ENCODE measurements at regions not wholly inside any gene's neighbourhood (a gene's known extent, or its start where the extent isn't known, plus 50 kb on each side); places are given as distances from the start of the nearest gene placed in this dataset.
"Not testable (repeated sequence)": the region's sequence is repeated elsewhere in the genome, so short reads cannot be mapped to it uniquely, and the experiment has no call there.

DNA sequence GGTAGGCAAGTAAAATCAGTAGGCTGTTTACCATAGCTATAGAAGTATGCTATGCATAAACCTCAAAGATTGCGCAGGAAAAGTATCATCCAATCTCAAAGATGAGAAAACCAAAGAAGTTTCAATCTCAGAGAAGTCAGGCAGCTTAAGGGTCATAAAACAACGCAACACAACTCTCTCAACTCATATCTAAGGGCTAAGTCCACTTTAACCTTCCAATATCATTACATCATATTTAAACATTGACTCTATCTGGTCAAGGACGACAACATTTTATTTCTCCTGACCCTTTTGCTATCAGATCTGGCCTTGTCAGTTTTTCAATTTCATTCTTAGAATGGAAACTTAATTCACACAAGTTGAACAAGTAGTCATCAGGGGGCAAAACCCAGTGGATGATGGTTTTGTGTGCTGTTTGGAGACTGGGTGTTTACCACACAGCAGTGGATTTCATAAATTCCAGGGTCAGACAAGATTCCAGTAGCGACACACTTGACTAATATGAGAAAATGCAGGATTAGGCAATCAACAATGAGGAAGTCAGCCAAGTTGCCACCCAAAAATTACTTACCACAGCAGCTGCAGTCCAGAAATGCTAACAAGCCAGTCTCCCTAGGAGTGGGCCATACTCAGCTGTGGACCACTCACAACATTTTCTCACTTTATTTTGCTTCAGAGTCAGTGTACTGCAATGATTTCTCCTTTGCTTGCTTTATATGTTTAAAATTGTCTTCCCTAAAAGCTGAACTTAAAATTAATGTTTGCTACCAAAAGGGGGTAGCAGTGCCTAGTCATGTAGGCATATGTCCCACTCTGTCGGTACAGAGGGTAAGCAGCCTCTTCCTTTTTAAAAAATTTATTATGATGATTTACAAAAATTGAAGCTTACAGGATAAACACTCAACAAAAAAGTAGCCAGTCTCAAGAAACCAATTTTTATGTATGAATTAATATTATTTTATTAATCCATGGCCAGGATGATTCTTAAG, 131.9 kb upstream of the NBPF9 start:
- no CpG with 5 or more reads among the region's 5 CpGs for WGBS, 2 experiments (ENCODE audit: insufficient coverage in 2 of 2)
- H3K36me3 ChIP-seq (ENCODE audit: control insufficient read depth, insufficient read depth, low read length); H3K4me1 ChIP-seq (ENCODE audit: control insufficient read depth, insufficient read depth, low read length, poor library complexity, severe bottlenecking); H3K27ac ChIP-seq (ENCODE audit: low read depth, low read length, severe bottlenecking); H3K9me3 ChIP-seq (ENCODE audit: control insufficient read depth, low read length); H3K4me3 ChIP-seq (ENCODE audit: extremely low read depth, insufficient read depth, low read length, poor library complexity, severe bottlenecking): not testable (repeated sequence)

DNA sequence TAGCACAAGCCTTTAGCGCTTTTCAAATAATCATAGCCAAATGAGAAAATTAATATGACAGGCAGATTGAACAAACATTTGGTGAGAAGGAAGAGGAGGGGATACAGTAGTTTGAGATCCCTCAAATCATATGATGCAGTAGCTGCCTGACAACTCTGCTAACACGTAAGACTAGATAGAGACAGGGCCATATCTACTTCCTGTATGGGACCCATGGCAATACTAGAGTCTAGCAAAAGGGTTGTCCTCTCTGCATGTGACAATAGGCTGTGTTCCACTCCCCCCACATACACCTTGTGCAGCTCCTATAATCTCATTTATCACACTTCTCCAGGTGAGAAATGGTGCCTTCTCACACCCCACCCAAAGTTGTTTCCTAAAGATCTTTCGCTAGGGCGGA, 134.2 kb upstream of the NBPF9 start:
- H3K27ac ChIP-seq (ENCODE audit: low read depth, low read length, severe bottlenecking); H3K36me3 ChIP-seq (ENCODE audit: control insufficient read depth, insufficient read depth, low read length); H3K9me3 ChIP-seq (ENCODE audit: control insufficient read depth, low read length); H3K4me1 ChIP-seq (ENCODE audit: control insufficient read depth, insufficient read depth, low read length, poor library complexity, severe bottlenecking); H3K4me3 ChIP-seq (ENCODE audit: extremely low read depth, insufficient read depth, low read length, poor library complexity, severe bottlenecking): not testable (repeated sequence)
- 93% methylated on average over 2 of the region's 4 CpGs; no CpG with 5 or more reads in 1 of the 2 experiments for WGBS, 2 experiments (ENCODE audit: insufficient coverage in 2 of 2)

DNA sequence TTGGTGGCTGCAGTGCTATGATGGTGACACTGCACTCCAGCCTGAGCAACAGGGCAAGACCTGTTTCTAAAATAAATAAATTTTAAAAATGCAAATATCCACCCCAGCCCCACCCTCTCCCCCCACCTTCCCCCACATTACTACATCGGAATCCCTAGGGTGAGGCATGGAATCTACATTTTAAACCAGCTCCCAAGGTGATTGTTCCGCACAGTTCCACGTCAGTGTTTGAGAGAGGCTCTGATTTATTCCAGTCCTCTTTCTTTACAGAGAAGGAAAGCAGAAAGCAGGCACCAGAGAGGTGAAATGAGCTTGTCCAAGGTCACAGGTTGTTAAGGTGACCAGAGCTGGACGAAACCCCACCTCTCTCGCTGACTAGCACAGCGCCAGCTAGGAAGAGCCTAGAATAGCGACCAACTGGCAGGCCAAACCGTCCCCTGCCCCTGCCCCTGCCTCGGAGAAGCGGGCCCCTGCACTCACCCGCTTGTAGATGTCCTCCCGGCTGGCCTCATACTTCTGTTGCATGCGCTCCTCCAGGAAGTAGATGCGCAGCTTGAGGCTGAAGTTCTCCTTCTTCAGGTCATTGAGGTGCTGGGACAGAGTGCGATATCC, 136.7 kb upstream of the NBPF9 start:
- not testable (repeated sequence) for H3K4me3 ChIP-seq (ENCODE audit: extremely low read depth, insufficient read depth, low read length, poor library complexity, severe bottlenecking)
- WGBS, 2 experiments (ENCODE audit: insufficient coverage in 2 of 2): no CpG with 5 or more reads among the region's 15 CpGs

DNA sequence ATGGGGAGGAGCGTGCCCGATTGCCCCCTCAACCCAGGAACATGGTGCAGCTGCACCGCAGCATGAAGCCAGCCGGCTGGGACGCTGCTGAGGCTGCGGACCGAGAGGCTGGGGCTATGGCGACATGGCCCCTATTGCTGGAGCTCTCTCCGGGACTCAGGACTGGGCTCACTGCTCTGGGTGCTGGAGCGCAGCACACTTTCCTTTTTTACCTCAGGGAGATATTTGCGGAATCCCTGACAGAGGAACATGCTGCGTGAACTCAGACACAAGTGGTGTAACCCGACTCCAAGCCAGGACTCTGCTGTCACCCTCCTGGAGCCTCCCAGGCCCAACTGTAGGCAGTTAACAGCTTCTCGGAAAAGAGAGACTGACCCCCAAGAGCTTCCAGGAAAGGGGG, 137.2 kb upstream of the NBPF9 start:
- not testable (repeated sequence) for H3K4me1 ChIP-seq (ENCODE audit: control insufficient read depth, insufficient read depth, low read length, poor library complexity, severe bottlenecking); H3K36me3 ChIP-seq (ENCODE audit: control insufficient read depth, insufficient read depth, low read length); H3K9me3 ChIP-seq (ENCODE audit: control insufficient read depth, low read length); H3K27ac ChIP-seq (ENCODE audit: low read depth, low read length, severe bottlenecking); H3K4me3 ChIP-seq (ENCODE audit: extremely low read depth, insufficient read depth, low read length, poor library complexity, severe bottlenecking)
- no CpG with 5 or more reads among the region's 14 CpGs for WGBS, 2 experiments (ENCODE audit: insufficient coverage in 2 of 2)

More for the DNA sequence above, 136.7 kb upstream of the NBPF9 start:
- not testable (repeated sequence) for H3K36me3 ChIP-seq (ENCODE audit: control insufficient read depth, insufficient read depth, low read length); H3K9me3 ChIP-seq (ENCODE audit: control insufficient read depth, low read length); H3K4me1 ChIP-seq (ENCODE audit: control insufficient read depth, insufficient read depth, low read length, poor library complexity, severe bottlenecking); H3K27ac ChIP-seq (ENCODE audit: low read depth, low read length, severe bottlenecking)

DNA sequence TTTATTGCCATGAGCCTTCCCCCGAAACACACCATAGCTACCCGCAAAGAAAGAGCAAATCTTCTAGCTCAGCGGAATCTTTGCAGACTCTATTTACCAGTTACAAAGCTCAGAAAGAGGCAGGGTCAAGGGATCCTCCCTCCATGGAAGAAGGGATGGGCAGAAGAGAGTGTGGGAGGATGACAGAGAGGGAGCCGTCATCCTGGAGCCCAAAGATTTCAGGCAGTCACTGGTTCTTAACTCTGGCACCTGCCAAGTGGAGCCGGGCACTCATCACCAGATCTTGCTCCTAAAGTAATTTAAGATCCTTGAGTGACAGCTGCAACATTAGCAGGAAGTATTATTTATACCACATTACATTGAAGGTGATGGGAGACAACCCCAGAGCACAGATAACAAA, 137.9 kb upstream of the NBPF9 start:
- no CpG with 5 or more reads among the region's 5 CpGs for WGBS, 2 experiments (ENCODE audit: insufficient coverage in 2 of 2)
- H3K4me1 ChIP-seq (ENCODE audit: control insufficient read depth, insufficient read depth, low read length, poor library complexity, severe bottlenecking); H3K4me3 ChIP-seq (ENCODE audit: extremely low read depth, insufficient read depth, low read length, poor library complexity, severe bottlenecking); H3K27ac ChIP-seq (ENCODE audit: low read depth, low read length, severe bottlenecking); H3K9me3 ChIP-seq (ENCODE audit: control insufficient read depth, low read length); H3K36me3 ChIP-seq (ENCODE audit: control insufficient read depth, insufficient read depth, low read length): not testable (repeated sequence)

DNA sequence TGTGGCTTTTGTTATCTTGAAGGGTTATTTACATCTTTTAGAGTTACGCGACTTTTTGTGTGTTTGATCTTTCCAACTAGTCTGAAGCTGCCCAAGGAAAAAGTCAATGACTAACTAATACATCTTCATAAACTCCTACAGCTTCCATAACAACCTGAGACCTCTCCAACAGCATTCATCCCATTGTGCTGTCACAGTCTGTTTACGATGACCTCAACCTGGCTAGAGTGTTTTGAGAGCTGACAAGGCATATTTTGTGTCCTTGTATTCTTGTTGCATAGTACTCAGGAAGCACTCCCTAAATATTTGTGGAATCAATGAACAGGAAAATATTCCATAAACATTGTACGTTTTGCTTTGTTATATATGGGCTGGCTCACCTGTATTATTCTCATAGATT, 140.2 kb upstream of the NBPF9 start:
- H3K27ac ChIP-seq (ENCODE audit: low read depth, low read length, severe bottlenecking); H3K4me3 ChIP-seq (ENCODE audit: extremely low read depth, insufficient read depth, low read length, poor library complexity, severe bottlenecking); H3K4me1 ChIP-seq (ENCODE audit: control insufficient read depth, insufficient read depth, low read length, poor library complexity, severe bottlenecking); H3K9me3 ChIP-seq (ENCODE audit: control insufficient read depth, low read length); H3K36me3 ChIP-seq (ENCODE audit: control insufficient read depth, insufficient read depth, low read length): not testable (repeated sequence)
- WGBS, 2 experiments (ENCODE audit: insufficient coverage in 2 of 2): no CpG with 5 or more reads among the region's 4 CpGs

DNA sequence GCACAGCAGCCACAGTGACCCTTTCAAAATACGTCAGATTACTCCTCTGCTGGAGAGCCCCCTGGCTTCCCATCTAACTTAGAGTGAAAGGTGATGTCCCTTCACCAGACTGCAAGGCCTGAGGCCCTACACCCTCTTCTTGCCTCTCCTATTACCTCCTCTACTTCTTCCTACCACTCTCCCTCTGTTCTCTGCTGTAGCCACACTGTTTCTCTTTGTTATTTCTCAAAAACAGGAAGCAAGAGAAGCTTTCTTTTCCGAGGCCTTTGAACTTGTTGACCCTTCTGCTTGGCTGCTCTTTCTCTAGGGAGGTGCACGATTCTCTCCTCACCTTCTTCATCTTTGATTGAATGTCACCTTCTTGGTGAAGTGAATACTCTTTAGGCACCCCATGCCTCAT, 141.3 kb upstream of the NBPF9 start:
- H3K27ac ChIP-seq (ENCODE audit: low read depth, low read length, severe bottlenecking); H3K9me3 ChIP-seq (ENCODE audit: control insufficient read depth, low read length); H3K4me1 ChIP-seq (ENCODE audit: control insufficient read depth, insufficient read depth, low read length, poor library complexity, severe bottlenecking); H3K36me3 ChIP-seq (ENCODE audit: control insufficient read depth, insufficient read depth, low read length); H3K4me3 ChIP-seq (ENCODE audit: extremely low read depth, insufficient read depth, low read length, poor library complexity, severe bottlenecking): not testable (repeated sequence)
- no CpG with 5 or more reads among the region's 3 CpGs for WGBS, 2 experiments (ENCODE audit: insufficient coverage in 2 of 2)

DNA sequence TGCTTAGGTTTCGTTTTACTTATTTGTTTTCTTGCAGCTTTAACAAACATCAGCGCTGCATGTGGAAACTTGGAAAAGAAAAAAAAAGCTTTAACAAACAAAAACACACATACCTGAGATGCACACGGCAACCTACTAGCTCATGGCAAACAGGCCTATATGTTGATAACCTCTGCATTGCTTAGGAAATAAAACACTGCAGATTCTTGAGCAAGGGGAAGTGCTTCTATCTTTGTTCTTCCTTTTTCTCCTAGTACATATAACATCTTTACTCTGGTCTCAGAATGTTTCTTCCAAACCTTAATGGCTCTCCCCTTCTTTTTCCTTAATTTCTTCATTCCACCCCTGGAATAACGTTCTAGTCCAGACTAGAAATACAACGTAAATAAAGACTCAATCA, 142.9 kb upstream of the NBPF9 start:
- H3K9me3 ChIP-seq (ENCODE audit: control insufficient read depth, low read length); H3K27ac ChIP-seq (ENCODE audit: low read depth, low read length, severe bottlenecking); H3K4me3 ChIP-seq (ENCODE audit: extremely low read depth, insufficient read depth, low read length, poor library complexity, severe bottlenecking); H3K4me1 ChIP-seq (ENCODE audit: control insufficient read depth, insufficient read depth, low read length, poor library complexity, severe bottlenecking); H3K36me3 ChIP-seq (ENCODE audit: control insufficient read depth, insufficient read depth, low read length): not testable (repeated sequence)
- WGBS, 2 experiments (ENCODE audit: insufficient coverage in 2 of 2): no CpG with 5 or more reads among the region's 5 CpGs

DNA sequence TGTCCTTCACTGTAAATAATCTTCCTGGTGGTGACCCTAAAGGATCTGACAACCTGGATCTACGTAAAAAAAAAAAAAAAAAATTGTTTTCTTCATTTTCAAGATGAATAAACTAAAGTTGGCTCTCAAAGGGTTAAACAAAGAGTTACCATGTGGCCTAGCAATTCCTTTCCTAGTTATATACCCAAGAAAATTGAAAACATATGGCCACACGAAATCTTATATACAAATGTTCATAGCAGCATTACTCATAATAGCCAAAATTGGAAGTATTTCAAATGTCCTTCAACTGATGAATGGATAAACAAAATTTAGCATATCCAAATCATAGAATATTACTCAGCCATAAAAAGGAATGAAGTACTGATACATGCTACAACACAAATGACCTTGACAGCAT, 145.3 kb upstream of the NBPF9 start:
- H3K9me3 ChIP-seq (ENCODE audit: control insufficient read depth, low read length); H3K4me1 ChIP-seq (ENCODE audit: control insufficient read depth, insufficient read depth, low read length, poor library complexity, severe bottlenecking); H3K27ac ChIP-seq (ENCODE audit: low read depth, low read length, severe bottlenecking); H3K36me3 ChIP-seq (ENCODE audit: control insufficient read depth, insufficient read depth, low read length); H3K4me3 ChIP-seq (ENCODE audit: extremely low read depth, insufficient read depth, low read length, poor library complexity, severe bottlenecking): not testable (repeated sequence)
- no CpG with 5 or more reads among the region's 2 CpGs for WGBS, 2 experiments (ENCODE audit: insufficient coverage in 2 of 2)

DNA sequence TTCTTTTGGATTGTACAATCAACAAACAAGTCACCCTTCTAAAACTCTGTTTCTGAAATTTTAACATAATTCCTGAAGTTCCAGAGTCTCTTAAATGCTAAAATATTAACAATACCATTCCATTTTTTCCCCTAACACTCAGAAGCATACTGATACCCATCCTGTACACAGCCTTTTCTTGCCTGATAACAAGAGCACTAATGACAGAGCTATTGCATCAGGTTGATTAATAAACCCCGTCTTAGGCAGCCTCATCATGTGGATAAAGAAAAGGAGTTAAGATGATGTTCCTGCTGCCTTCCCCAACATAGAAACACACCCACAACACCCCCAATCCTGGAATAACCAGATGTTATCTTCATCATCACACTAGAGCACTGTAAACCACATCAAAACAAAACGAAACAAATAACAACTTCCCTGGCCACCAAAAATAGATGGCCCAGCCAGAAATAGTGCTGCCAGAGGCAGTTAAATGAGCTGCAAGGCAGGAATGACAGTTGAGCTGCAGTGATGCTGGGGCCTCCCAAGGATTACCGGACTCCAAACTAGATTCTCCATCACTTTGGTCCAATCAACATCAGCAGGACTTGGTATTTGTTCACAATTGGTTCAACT, 146.6 kb upstream of the NBPF9 start:
- H3K4me3 ChIP-seq (ENCODE audit: extremely low read depth, insufficient read depth, low read length, poor library complexity, severe bottlenecking); H3K36me3 ChIP-seq (ENCODE audit: control insufficient read depth, insufficient read depth, low read length); H3K27ac ChIP-seq (ENCODE audit: low read depth, low read length, severe bottlenecking); H3K9me3 ChIP-seq (ENCODE audit: control insufficient read depth, low read length); H3K4me1 ChIP-seq (ENCODE audit: control insufficient read depth, insufficient read depth, low read length, poor library complexity, severe bottlenecking): not testable (repeated sequence)
- no CpG with 5 or more reads among the region's 3 CpGs for WGBS, 2 experiments (ENCODE audit: insufficient coverage in 2 of 2)

Data from mesodermal cell (in vitro differentiated cells).